ENCODE measurements at regions not wholly inside any gene's neighbourhood (a gene's known extent, or its start where the extent isn't known, plus 50 kb on each side); places are given as distances from the start of the nearest gene placed in this dataset.

DNA sequence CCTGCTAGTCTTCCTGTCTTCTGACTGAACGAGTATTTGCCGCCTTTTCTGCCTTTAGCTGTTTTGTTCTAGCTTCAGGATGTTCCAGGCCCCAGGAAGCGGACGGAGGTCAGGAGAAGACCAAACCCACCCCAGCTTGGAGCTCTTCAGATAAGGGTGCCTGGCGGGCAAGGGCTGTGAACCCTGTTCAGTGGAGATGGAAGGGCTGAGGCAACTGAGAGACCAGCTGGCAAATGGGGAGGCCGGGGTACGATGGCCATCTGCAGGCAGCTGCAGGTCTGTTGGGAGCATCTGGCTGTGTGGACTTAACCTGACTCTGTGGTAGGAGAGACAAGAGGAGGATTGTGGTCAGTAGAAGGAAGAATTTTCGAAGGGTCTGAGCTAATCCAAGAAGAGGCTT is 95.6 kb downstream of the CHST1 start:
- POLR2A ChIA-PET: no interaction called here
- CTCF ChIA-PET: no interaction called here
- no peak for TF ChIP-seq NFRKB (IDR thresholded peaks at IDR 0.05)
- no peak for TF ChIP-seq BHLHE40 (IDR thresholded peaks at IDR 0.05; ENCODE audit: borderline replicate concordance)

DNA sequence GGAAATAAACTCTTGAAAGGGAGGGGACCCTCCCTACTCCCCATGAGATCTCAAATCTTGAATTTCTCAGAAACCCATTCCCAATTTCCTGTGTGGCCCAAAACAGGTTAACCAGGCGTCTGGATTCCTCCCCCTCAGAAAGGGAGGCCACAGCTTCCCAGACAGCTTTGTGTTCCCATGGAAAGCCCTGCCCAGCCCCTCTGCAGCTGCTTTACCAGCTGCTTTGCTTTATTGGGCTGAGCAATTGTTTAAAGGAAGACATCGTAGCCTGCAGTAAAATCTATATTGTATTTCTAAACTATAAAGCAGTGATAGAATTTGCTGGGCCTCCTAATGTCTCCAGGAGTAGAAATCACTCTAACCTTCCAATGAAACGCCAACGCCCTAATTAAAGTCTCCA is 97.4 kb downstream of the CHST1 start:
- CTCF ChIA-PET: no interaction called here
- POLR2A ChIA-PET: no interaction called here
- DNase-seq (ENCODE audit: extremely low spot score): no peak
- TF ChIP-seq ELF4 (IDR thresholded peaks at IDR 0.05) (no peak), FOXM1 (IDR thresholded peaks at IDR 0.05; ENCODE audit: borderline replicate concordance) (no peak), ZNF384 (IDR thresholded peaks at IDR 0.05) (no peak), FOXK2 (IDR thresholded peaks at IDR 0.05) (no peak), ARNT (IDR thresholded peaks at IDR 0.05) (no peak), HDGF (IDR thresholded peaks at IDR 0.05; ENCODE audit: borderline replicate concordance) (no peak), FOXA1 (IDR thresholded peaks at IDR 0.05) (no peak), CTBP1 (IDR thresholded peaks at IDR 0.05; ENCODE audit: borderline replicate concordance) (no peak), SUZ12 (IDR thresholded peaks at IDR 0.05) (no peak), NFRKB (IDR thresholded peaks at IDR 0.05) (no peak), BHLHE40 (IDR thresholded peaks at IDR 0.05; ENCODE audit: borderline replicate concordance) (no peak), SP1 (IDR thresholded peaks at IDR 0.05) (no peak), LEF1 (IDR thresholded peaks at IDR 0.05; ENCODE audit: borderline replicate concordance) (no peak), L3MBTL2 (conservative IDR thresholded peaks at IDR 0.05) (no peak), TARDBP (IDR thresholded peaks at IDR 0.05) (no peak)
- TF ChIP-seq, protein P1, sequence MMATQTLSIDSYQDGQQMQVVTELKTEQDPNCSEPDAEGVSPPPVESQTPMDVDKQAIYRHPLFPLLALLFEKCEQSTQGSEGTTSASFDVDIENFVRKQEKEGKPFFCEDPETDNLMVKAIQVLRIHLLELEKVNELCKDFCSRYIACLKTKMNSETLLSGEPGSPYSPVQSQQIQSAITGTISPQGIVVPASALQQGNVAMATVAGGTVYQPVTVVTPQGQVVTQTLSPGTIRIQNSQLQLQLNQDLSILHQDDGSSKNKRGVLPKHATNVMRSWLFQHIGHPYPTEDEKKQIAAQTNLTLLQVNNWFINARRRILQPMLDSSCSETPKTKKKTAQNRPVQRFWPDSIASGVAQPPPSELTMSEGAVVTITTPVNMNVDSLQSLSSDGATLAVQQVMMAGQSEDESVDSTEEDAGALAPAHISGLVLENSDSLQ (IDR thresholded peaks at IDR 0.05): no peak

More for the DNA sequence above, 95.6 kb downstream of the CHST1 start:
- DNase-seq (ENCODE audit: extremely low spot score): no peak

DNA sequence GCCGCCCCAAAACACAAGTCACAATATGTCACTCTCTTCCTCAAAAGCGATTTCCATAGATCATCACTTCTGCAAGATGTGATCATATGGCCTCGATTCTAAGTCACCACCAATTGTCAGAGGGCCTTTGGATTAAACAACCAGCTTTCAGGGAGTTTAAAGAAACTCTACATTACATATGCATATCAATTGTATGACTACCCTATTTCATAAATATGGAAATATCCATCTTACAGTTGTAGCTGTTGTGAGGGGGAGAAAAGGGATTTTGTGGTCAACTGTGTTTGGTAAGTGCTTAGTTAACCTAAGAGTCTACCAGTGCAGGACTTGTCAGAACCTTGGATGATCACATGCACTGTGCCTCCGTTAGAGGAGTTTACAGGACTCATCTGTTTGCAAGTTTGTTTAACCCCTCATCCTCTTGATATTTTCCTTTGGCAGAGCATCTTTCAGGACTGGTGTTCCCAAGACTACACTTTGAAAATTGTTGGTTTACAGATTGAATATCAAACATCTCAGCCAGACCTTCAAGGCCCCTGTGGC is 99.9 kb downstream of the CHST1 start:
- POLR2A ChIA-PET: no interaction called here

DNA sequence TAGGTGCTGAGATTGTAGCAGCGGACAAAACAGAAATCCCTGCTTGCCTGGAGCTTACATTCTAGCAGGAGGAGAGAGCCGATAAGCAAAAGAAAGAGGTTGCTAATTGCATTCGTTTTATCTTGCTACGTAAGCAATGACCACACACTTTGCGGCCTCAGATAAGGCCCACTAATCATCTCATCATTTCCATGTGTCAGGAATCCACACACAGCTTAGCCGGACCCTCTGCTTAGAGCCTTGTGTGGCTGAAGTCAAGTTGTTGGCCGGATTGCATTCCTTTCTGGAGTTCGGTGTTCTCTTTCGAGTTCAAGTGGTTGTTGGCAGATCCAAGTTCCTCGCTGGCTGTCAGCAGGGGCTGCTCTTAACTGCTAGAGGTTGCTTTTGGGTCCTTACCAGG is 101.6 kb downstream of the CHST1 start:
- TF ChIP-seq NFRKB (IDR thresholded peaks at IDR 0.05): no peak
- no peak for TF ChIP-seq ARNT (IDR thresholded peaks at IDR 0.05)
- no peak for TF ChIP-seq FOXK2 (IDR thresholded peaks at IDR 0.05)
- no peak for DNase-seq (ENCODE audit: extremely low spot score)
- POLR2A ChIA-PET: no interaction called here
- CTCF ChIA-PET: no interaction called here

More for the DNA sequence above, 99.9 kb downstream of the CHST1 start:
- TF ChIP-seq SUZ12 (IDR thresholded peaks at IDR 0.05): no peak
- TF ChIP-seq TARDBP (IDR thresholded peaks at IDR 0.05): no peak
- TF ChIP-seq L3MBTL2 (conservative IDR thresholded peaks at IDR 0.05): no peak
- no peak for TF ChIP-seq CTBP1 (IDR thresholded peaks at IDR 0.05; ENCODE audit: borderline replicate concordance)
- no peak for TF ChIP-seq ELF4 (IDR thresholded peaks at IDR 0.05)
- TF ChIP-seq HDGF (IDR thresholded peaks at IDR 0.05; ENCODE audit: borderline replicate concordance): no peak
- no peak for TF ChIP-seq SP1 (IDR thresholded peaks at IDR 0.05)
- no peak for TF ChIP-seq ZNF384 (IDR thresholded peaks at IDR 0.05)
- TF ChIP-seq ARNT (IDR thresholded peaks at IDR 0.05): no peak
- no peak for TF ChIP-seq LEF1 (IDR thresholded peaks at IDR 0.05; ENCODE audit: borderline replicate concordance)
- TF ChIP-seq, protein P1 (IDR thresholded peaks at IDR 0.05): no peak
- TF ChIP-seq BHLHE40 (IDR thresholded peaks at IDR 0.05; ENCODE audit: borderline replicate concordance): no peak
- no peak for TF ChIP-seq FOXK2 (IDR thresholded peaks at IDR 0.05)
- no peak for TF ChIP-seq FOXA1 (IDR thresholded peaks at IDR 0.05)
- TF ChIP-seq FOXM1 (IDR thresholded peaks at IDR 0.05; ENCODE audit: borderline replicate concordance): no peak
- no peak for TF ChIP-seq NFRKB (IDR thresholded peaks at IDR 0.05)
- no peak for DNase-seq (ENCODE audit: extremely low spot score)
- CTCF ChIA-PET: no interaction called here

DNA sequence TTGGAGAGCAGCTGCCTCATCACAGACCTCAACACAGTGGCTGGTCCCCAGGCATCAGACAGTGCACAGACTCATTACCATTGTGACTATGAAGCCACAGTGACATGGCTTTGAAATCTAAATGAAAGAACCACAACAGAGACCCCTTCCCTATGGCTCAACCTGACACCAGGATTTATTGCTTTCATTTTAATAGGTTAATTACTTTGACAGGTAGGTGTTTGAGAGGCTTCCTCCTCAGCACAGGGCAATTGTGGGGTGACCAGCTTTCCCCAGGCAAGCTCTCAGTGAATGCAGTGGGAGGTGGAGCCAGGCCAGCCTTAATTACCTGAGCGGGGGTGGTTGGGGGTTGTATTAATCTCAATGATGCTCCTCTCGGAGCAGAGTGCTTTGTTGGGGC is 102.3 kb downstream of the CHST1 start:
- no peak for TF ChIP-seq HDGF (IDR thresholded peaks at IDR 0.05; ENCODE audit: borderline replicate concordance)
- TF ChIP-seq FOXA1 (IDR thresholded peaks at IDR 0.05): no peak
- no peak for TF ChIP-seq CTBP1 (IDR thresholded peaks at IDR 0.05; ENCODE audit: borderline replicate concordance)
- TF ChIP-seq SP1 (IDR thresholded peaks at IDR 0.05): no peak
- TF ChIP-seq L3MBTL2 (conservative IDR thresholded peaks at IDR 0.05): no peak
- TF ChIP-seq NFRKB (IDR thresholded peaks at IDR 0.05): no peak
- TF ChIP-seq FOXM1 (IDR thresholded peaks at IDR 0.05; ENCODE audit: borderline replicate concordance): no peak
- TF ChIP-seq TARDBP (IDR thresholded peaks at IDR 0.05): no peak
- no peak for TF ChIP-seq LEF1 (IDR thresholded peaks at IDR 0.05; ENCODE audit: borderline replicate concordance)
- TF ChIP-seq, protein P1 (IDR thresholded peaks at IDR 0.05): no peak
- no peak for TF ChIP-seq ELF4 (IDR thresholded peaks at IDR 0.05)
- no peak for TF ChIP-seq FOXK2 (IDR thresholded peaks at IDR 0.05)
- no peak for TF ChIP-seq ZNF384 (IDR thresholded peaks at IDR 0.05)
- no peak for TF ChIP-seq SUZ12 (IDR thresholded peaks at IDR 0.05)
- no peak for TF ChIP-seq ARNT (IDR thresholded peaks at IDR 0.05)
- no peak for TF ChIP-seq BHLHE40 (IDR thresholded peaks at IDR 0.05; ENCODE audit: borderline replicate concordance)
- CTCF ChIA-PET: no interaction called here
- POLR2A ChIA-PET: no interaction called here
- no peak for DNase-seq (ENCODE audit: extremely low spot score)

DNA sequence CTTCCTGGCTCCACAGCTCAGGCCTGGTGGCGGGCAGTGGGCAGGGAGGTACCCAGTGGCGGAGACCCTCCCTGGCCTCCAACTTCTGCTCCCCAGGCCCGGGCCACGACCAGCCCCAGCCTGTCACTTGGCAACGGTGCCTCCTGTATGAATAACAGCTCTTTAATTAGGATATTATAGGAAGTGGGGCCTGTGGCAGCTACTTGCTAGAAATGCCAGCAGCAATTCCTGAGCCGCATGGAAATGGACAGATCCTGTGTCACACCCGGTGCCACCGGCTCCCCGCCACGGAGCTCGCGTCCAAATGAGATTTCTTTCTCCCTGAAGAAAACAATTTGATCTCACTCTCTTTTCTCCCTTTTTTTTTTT is 104.5 kb downstream of the CHST1 start:
- TF ChIP-seq ZNF384 (IDR thresholded peaks at IDR 0.05): no peak
- no peak for TF ChIP-seq FOXA1 (IDR thresholded peaks at IDR 0.05)
- no peak for TF ChIP-seq ELF4 (IDR thresholded peaks at IDR 0.05)
- no peak for TF ChIP-seq FOXK2 (IDR thresholded peaks at IDR 0.05)
- TF ChIP-seq SP1 (IDR thresholded peaks at IDR 0.05): no peak
- TF ChIP-seq, protein P1 (IDR thresholded peaks at IDR 0.05): no peak
- no peak for TF ChIP-seq CTBP1 (IDR thresholded peaks at IDR 0.05; ENCODE audit: borderline replicate concordance)
- no peak for TF ChIP-seq NFRKB (IDR thresholded peaks at IDR 0.05)
- no peak for TF ChIP-seq BHLHE40 (IDR thresholded peaks at IDR 0.05; ENCODE audit: borderline replicate concordance)
- no peak for TF ChIP-seq LEF1 (IDR thresholded peaks at IDR 0.05; ENCODE audit: borderline replicate concordance)
- TF ChIP-seq HDGF (IDR thresholded peaks at IDR 0.05; ENCODE audit: borderline replicate concordance): no peak
- TF ChIP-seq L3MBTL2 (conservative IDR thresholded peaks at IDR 0.05): no peak
- no peak for TF ChIP-seq ARNT (IDR thresholded peaks at IDR 0.05)
- no peak for TF ChIP-seq TARDBP (IDR thresholded peaks at IDR 0.05)
- no peak for TF ChIP-seq SUZ12 (IDR thresholded peaks at IDR 0.05)
- TF ChIP-seq FOXM1 (IDR thresholded peaks at IDR 0.05; ENCODE audit: borderline replicate concordance): no peak
- CTCF ChIA-PET: no interaction called here
- POLR2A ChIA-PET: no interaction called here
- DNase-seq (ENCODE audit: extremely low spot score): no peak
